Stimulated activated CD4-positive, alpha-beta T cell treated with anti-CD3 and anti-CD28 coated beads, TNF-alpha, amount 100 ng/mL, for 48 hours (primary cell): ENCODE measurements at regions not wholly inside any gene's neighbourhood (a gene's known extent, or its start where the extent isn't known, plus 50 kb on each side); places are given as distances from the start of the nearest gene placed in this dataset.
"Not testable (repeated sequence)": the region's sequence is repeated elsewhere in the genome, so short reads cannot be mapped to it uniquely, and the experiment has no call there.

ENCODE experiments used
- DNase-seq, 3 donors: peaks; one replicate each; pipeline ENCODE4 v3.0.0-alpha.2; 2020; ENCODE audit warnings: low read depth in 3 of 3

DNA sequence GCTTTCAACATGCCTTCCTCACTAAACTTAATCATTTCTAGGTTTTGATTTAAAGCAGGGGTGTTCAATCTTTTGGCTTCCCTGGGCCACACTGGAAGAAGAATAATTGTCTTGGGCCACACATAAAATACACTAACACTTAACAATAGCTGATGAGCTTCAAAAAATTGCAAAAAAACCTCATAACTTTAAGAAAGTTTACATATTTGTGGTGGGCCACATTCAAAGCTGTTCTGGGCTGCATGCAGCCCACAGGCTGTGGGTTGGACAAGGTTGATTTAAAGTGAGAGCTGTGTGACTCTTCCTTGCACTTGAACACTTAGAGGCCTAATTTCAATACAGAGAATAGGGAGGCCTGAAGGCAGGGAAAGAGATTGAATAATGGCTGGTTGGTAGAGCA lies 598.3 kb downstream of the EFNA5 start:
- no peak for DNase-seq

GRCh38 chr5:107068782-107069181 lies 602.0 kb downstream of the EFNA5 start:
- DNase-seq, result no peak

DNA sequence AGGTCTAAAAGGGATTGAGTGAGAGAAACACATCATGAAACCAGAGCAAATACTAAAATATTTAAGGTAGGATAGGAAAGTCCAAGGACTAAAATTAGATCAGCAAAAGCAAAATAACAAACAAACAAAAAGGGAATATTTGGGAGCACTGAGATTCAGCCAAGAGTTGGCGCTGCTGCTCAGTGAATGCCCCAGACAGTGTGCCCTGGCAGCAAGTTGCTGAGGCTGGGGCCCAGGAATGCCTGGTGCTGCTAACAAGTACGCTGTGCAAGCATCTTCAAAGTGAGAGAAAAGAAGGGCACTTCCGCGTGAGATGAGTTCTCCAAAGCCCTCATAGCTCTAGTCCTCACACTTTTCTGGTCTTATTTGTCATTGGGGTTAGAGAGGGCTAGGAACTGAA lies 603.3 kb downstream of the EFNA5 start:
- no peak for DNase-seq

DNA sequence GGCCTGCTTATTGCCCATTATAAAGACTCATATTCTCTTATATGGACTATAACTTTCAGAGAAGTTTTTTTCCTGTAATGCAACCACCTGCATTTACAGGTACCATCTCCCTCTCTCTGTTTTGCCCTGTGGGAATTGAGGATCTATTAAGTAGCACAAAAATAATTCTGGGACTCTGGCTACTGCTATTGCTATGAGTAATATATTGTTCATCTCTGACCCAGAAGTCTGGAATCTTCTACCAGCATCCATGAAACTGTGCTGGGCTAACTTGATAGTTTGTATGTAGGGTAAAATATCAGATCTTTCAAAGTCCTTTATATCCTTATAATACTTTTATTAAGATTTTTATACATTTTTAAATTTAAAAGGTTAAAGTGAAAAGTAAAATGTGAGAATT lies 607.2 kb downstream of the EFNA5 start:
- no peak for DNase-seq

DNA sequence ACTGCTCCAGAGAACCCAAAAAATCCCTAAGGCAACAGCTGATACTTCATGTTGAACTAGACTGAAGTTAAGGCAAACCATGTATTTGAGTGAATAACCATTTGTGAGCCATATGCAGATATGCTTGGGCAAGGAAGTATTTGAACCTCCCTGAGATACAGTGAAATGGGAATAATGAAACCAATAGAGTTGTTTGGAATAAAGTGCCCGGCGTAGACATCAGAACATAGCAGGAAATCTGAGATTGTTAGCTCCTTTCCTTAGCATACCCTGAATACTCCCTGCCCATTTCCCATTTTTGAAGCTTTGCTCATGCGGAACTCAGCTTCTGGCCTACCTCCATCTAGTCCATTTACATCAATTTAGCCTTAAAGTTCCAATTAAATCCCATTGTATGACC lies 611.9 kb downstream of the EFNA5 start:
- DNase-seq, result no peak

DNA sequence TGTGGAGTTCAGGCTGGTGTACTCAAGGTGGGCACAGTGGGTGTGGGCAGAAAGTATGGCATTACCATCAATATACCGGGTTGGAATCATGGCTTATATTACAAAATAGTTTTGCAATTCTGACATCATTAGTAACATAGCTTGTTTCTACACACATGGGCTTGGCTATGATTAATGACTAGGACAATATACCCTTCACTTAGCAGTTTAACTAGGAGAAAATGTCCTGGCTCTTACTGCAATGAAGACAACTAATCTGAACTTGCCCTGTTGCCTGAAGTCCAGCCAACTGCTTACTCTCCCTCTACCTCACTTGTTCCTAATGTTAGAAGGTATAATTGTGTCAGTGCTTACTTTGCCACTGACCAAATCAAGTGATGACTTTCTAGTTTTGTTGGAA lies 612.5 kb downstream of the EFNA5 start:
- no peak for DNase-seq

DNA sequence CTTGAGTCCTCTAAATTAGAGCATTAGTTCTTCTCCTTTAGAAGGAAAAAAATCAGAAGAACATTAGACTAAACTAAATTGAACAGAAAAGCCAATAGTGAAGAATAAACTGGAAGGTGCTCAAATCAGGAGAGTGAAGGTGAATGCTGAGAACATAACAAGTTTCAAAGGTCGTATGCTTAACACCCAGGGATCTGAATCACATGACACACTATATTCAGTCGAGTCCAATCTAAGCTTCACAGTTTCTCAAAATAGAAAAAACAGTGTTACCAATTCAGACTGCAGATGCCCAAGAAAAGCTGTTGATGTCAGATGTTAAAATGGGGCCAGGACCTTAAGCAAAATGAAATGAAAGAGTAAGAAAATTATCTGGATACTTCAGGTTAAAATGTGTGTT lies 614.5 kb downstream of the EFNA5 start:
- DNase-seq, result no peak

DNA sequence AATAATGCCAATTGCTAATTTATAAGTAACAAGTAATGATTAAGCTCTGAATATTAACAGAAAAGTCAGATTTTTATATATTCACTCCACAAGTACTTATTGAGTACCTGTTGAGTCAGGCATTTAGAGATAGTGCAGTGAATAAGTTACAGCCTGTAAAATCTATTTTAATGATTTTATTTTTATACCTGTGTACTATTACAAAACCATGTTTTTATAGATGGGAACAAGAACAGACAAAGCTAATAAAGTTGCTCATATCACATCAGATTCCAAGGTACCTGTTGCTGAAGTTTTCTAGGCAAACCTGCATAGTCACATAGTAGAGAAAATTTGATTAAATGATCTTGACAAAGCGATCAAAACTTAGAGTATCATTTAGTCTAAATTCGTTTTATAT lies 623.7 kb downstream of the EFNA5 start:
- DNase-seq, result no peak

GRCh38 chr5:107043665-107044064 lies 627.1 kb downstream of the EFNA5 start:
- no peak for DNase-seq

DNA sequence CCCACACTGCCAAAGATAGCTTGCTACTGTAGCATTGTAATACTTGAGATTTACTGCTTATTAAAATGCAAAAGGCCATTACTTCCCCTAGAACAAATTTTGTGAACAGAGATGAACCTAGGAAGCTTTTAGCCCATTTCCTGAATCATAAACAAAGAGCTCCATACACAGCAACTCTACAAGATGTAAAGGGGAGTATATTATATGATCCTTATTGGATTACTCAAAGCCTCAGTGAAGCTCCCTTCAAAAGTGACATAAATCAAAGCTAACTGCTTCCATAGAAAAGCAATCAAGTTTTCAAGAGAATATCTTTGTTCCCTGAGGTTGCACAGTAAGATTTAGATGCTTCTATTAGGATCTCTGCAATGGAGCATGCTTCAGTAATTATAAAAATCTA lies 629.8 kb downstream of the EFNA5 start:
- no peak for DNase-seq

DNA sequence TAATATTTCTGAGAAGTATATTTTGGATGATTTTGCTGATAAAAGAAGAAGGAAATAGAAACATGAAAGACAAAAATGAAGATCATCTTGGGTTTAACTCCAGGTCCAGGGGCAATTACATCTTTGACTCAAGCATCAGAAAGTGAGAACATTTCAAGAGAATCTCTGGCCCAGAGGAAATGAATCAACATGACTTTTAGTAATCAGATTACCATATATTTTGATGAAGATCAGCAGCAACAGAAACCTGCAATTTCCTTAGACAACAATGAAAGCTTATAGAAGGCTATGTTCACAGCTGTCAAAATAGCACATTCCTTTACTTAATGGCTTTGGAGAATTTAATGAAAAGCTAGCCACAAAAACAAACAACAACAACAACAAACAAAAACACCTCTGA lies 638.1 kb downstream of the EFNA5 start:
- DNase-seq, result no peak

- DNase-seq, result no peak
These were observed 641.8 kb downstream of the EFNA5 start for GRCh38 chr5:107028938-107029337.

GRCh38 chr5:107025712-107026497 lies 644.8 kb downstream of the EFNA5 start:
- no peak for DNase-seq

GRCh38 chr5:107023732-107024131 lies 647.0 kb downstream of the EFNA5 start:
- no peak for DNase-seq

DNA sequence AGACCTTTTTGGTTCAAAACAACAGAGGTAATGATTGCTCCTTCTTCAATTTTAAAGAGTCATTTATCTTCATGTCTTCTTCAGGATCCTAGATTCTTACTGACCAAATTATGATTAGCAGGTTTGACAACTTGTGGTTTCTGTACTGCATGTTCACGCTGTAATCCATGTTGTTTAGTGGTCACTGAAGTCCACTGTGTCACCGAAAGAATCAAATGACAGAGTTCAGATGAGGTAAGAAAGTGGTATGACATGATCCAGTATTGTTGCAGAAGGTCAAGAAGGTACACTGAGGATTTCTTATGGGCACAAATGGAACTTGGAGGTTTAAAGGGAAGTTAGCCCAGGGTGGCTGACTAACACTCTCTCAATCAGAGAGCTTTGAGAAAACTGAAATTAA lies 649.2 kb downstream of the EFNA5 start:
- no peak for DNase-seq

GRCh38 chr5:107020626-107021025 lies 650.1 kb downstream of the EFNA5 start:
- DNase-seq, result no peak

- DNase-seq, result no peak
These were observed 653.1 kb downstream of the EFNA5 start for GRCh38 chr5:107017616-107018015.

GRCh38 chr5:107012371-107012770 lies 658.4 kb downstream of the EFNA5 start:
- no peak for DNase-seq

DNA sequence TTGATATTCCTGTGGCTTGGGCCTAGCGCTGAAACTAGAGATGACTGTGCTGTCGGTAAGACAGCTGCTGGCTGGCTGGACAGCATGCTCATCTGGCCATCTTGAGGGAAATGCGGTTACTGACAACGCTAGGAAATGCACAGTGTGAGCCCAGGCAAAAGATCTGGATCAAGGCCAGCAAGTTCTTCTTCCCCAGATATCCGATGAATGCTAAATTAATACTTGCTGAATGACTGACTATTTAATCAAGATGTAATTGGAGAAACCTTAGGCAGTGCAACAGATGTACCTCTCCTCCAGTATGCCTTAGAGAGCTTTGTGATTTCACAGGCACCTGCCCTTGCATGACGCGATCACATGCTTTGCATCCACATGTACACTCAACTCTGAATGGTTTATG lies 659.1 kb downstream of the EFNA5 start:
- DNase-seq, result no peak

DNA sequence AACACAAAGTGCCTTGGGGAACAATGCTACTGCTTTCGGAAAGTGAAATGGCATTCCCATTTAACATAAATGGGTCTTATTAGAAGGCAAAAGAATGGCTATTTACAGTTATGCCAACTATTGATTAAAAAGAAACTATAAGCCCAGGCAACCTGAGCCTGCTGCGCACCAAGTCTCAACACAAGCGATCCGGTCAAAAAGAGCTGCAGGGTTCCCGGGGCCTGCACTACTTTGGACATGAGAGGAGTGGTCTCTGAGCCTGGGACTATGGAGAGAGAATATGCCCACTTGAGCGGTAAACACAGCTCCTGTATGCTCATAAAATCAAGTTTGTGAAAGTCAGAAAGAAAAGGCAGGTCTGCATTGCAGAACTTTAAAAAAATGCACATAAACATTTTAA lies 660.7 kb downstream of the EFNA5 start:
- DNase-seq, result no peak

DNA sequence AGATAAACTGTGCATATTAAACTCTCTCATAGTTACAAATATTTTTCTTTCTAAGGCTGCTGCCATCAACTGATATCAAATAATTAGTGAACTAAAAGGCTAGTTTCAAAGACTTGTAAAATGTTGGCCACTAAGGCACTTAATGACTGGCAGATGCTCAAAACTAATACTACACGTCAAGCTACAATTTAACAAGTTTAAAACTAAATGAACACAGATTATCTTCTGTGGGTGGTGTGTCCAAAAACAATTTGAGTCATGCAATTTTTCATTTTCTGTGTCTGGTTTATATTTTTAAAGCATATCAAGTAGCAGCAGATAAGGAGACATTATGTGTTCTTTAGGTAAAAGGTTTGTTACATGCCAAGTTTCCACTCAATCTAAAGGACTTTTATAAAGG lies 665.1 kb downstream of the EFNA5 start:
- DNase-seq, result no peak

DNA sequence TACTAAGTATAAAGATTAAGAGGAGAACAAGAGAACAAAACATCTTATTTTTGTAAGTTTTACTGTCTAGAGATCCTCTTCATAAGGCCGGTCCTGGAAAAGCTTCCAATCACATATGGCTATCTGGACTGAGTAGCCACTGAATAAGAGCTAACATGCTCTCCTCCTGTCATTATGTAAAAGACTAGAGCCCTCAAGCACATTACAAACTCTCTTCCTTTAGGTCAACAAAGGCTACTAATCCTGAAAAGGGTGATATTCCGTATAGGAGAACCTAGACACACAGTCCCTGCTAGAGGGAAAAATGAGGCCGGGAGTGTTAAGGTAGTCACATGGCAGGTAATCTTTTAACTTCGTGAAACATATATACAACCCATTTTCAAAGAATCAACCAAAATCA lies 665.6 kb downstream of the EFNA5 start:
- DNase-seq, result no peak

- DNase-seq, result no peak
These were observed 668.6 kb downstream of the EFNA5 start for GRCh38 chr5:107002115-107002514.

- DNase-seq, result not testable (repeated sequence)
These were observed 671.2 kb downstream of the EFNA5 start for GRCh38 chr5:106999506-106999905.
